GM21576 (cell line): ENCODE measurements at regions not wholly inside any gene's neighbourhood (a gene's known extent, or its start where the extent isn't known, plus 50 kb on each side); places are given as distances from the start of the nearest gene placed in this dataset.

Source experiments
- ATAC-seq: cut with Tn5 transposase; IDR thresholded peaks from one replicate; pipeline ENCODE4 v1.9.1; 2021; ENCODE audit warnings: mild to moderate bottlenecking, moderate library complexity; ENCODE audit not compliant: unreplicated experiment

DNA sequence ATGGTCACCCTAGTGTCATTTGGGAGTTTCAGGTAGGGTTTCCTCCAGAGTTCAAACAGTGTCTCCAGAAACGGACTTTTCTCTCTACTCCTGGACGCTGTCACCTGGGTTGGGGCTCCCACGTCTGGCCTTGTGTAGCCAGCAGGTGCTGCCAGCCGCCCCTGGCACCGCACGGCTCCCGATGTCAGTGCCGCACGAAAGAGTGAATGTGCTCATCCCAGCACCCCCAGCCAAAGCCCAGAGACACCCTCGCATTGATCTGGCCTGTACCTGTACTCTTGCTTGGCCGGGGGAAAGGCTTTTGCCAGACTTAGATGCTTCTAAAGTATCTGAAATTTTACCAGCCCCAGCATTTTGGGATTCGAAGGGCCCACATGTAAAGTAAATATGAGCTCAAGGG is 351.9 kb downstream of the C16orf95 start:
- ATAC-seq = no peak

DNA sequence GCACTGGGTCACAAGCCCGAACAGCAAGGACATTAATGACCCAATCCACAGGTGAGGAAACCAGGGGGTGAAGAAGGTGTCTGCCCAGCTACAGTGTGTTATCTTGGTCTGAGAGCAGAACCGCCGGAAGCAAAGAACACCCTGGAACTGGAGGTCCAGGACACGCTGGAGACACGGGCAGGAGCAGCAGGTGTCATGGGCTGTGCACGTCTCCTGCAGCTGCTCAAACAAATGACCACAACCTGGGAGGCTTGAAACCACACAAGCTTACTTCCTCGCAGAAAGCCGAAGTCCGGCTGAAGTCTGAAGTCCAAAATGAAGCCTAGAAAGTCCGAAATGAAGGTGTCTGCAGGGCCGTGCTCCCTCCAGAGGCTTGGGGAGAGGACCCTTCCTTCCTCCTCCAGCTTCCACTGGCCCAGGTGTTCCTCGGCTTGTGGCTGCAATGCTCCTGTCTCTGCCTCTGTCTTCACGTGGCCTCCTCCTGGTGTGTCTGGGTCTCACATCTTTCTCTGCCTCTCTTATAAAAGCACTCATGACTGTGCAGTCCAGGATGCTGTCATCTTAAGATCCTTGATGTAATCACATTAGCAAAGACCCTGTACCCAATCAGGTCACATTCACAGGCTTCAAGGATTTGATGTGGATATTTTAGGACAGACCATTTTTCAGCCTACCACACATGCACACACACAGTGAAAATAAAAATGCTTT is 351.2 kb downstream of the C16orf95 start:
- no peak for ATAC-seq

- no peak for ATAC-seq
Measured at GRCh38 chr16:86966777-86967176, 350.4 kb downstream of the C16orf95 start.

- ATAC-seq = no peak
Measured at GRCh38 chr16:86968866-86969265, 348.3 kb downstream of the C16orf95 start.

- ATAC-seq = no peak
Measured at GRCh38 chr16:86969716-86970115, 347.5 kb downstream of the C16orf95 start.

- ATAC-seq = no peak
Measured at GRCh38 chr16:86970279-86970678, 346.9 kb downstream of the C16orf95 start.

- ATAC-seq = no peak
Measured at GRCh38 chr16:86970726-86971125, 346.5 kb downstream of the C16orf95 start.

GRCh38 chr16:86971251-86971650 is 345.9 kb downstream of the C16orf95 start:
- no peak for ATAC-seq

DNA sequence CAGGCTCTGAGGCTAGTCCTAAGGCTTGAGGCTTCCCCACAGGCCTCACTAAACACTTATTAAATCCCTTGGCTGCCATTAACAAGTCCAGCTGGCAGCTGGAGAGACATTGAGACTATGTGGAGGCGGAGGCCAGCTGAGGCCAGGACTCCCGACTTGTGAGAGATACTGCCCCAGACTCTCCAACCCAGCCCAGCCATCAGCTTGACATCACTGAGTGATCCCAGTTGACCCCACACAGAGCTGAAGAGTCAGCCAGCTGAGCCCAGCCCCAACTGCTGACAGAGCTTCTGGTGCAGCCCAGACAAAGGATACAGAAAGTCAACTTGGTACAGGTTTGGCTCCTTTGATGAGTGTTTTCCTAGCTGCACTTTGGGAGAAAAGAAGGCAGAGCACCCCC is 343.1 kb downstream of the C16orf95 start:
- no peak for ATAC-seq

- no peak for ATAC-seq
Measured at GRCh38 chr16:86975445-86975844, 341.7 kb downstream of the C16orf95 start.

DNA sequence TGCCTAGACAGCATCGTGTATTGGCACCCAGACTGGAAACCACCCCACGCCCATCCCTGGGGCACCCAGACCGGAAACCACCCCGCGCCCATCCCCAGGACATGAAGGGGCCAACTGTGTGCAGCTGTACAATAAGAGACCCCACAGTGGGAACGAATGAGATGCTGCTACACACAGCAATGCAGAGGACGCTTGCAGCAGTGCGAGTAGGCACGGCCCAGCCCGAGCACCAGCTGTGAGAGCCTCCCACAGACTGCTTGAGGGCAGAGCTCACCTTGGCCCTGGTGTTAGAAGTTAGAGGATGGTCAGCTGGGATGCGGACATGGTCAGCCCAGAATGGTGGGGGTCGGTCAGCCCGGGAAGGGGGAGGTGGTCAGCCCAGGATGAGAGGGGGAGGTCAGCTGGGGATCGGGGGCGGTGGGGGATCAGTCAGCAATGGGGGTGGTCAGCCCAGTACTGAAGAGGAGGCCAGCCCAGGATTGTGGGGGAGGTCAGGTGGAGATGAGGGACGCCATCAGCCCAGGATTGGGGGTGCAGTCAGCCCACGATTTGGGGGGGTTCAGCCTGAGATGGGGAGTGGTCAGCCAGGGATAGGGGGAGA is 340.0 kb downstream of the C16orf95 start:
- ATAC-seq = no peak

GRCh38 chr16:86978445-86979030 is 338.7 kb downstream of the C16orf95 start:
- ATAC-seq = no peak

- no peak for ATAC-seq
Measured at GRCh38 chr16:86979061-86979460, 338.1 kb downstream of the C16orf95 start.

DNA sequence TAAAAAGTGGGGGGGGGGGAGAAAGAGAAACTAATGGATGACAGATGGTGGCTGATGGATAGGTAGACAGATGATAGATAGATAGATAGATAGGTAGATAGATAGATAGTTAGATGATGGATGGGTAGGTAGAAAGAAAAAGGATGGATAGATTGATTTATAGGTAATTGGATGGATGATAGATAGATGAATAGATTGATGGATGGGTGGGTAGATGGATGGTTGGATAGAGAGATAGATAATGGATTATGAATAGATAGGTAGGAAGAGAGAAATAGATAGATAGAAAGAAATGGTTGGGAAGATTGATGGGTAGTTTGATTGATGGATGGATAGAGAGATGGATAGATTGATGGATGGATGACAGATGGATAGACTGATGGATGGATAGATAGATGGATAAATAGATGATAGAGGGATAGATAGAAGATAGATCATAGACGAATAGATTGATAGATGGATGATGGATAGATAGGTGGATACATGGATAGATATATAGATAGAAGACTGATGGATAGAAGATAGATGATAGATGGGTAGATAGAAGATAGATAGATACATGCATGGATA is 337.1 kb downstream of the C16orf95 start:
- ATAC-seq = no peak

DNA sequence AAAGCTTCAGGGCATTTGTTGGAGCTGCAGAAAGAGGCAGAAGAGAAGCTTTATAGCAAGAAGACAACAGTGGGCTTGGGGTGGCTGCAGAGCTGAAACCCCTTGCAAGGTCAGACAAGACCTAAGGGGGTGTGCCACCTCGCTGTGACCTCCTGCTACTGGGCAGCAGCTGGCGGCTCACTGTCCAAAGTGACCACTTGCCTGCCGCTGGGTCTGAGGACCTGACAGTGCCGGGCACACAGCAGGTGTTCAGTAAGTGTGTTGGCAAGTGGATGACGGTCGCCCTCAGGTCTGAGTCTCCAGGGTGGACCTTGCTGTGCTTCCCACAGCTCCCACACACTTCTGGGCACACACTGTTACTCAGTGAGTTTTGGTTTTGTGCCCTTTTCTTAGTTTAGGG is 336.5 kb downstream of the C16orf95 start:
- no peak for ATAC-seq

DNA sequence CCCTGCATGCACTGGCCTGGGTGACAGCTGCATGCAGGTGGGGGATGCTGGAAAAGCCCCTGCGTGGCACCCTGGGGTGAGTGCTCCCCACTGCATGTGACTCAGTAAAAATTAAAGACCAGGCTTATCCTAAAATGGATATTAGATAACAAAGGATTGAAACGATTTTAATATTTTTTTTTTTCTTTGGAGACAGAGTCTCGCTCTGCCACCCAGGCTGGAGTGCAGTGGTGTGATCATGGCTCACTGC is 334.9 kb downstream of the C16orf95 start:
- ATAC-seq = no peak

DNA sequence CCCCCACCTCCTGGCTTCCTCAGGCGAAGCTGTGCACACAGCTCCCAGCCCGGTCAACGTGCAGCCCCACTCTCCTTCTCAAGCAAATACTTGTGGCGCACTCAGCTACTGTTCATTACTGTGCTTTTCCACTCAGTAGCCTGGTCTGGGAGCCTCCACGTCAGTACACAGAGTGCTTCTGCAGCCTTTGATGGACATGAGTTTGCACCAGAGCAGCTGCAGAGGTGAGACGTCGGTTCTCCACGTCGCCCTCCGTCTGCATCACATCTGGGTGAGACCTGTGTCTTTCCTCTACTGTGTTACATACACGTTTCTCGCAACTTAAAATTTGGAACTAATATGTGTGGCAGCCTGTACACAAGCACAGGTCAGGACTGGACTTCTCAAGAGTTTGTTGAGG is 334.3 kb downstream of the C16orf95 start:
- no peak for ATAC-seq

DNA sequence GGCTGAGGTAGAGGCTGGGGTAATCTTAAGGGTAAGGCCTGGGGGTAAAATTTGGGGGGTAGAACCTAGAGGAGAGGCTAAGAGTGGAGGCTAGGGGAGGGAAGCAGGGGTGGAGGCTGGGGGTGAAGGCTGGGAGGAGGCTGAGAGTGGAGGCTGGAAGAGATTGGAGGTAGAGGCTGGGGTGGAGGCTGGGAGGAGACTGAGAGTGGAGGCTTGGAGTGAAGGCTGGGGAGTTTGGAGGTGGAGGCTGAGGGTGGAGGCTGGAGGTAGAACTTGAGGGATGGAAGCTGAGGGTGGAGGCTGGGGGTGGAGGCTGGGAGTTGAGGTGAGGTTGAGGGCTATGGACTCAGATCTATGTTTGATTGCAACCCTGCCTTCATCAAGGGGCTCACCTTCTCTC is 333.6 kb downstream of the C16orf95 start:
- ATAC-seq = no peak

GRCh38 chr16:86984343-86984742 is 332.8 kb downstream of the C16orf95 start:
- ATAC-seq = no peak

DNA sequence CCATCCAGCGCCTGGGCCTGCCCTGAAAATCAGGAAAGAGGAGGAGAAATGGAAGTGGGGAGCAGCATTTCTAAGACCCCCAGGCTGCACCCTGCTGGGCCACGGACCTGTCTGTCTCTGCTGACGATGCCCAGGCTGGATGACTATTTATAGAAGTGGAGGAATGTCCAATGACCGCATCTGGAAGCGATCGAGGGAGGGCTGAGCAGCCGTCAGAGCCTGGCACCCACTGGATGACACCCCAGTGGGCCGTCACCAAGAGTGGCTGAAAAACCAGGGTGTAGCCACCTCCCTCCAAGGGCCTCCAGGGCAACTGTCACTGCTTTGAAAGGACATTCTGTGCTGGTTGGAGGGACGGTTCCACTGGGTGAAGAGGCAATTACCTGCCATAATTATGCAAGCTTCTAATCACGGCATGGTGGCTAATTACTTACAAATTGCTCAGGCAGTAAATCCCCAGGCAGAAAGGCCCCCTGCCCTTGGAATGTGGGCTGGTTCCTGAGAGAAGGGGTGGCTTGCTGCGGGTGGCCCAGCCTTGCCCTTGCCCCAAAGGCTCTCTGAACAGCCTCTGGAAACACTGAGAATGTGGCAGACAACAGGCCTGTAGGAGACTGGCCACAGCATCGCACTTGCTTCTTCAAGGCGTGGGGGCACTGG is 332.1 kb downstream of the C16orf95 start:
- ATAC-seq = no peak

- no peak for ATAC-seq
Measured at GRCh38 chr16:86985648-86986015, 331.6 kb downstream of the C16orf95 start.

- ATAC-seq = no peak
Measured at GRCh38 chr16:86986136-86986535, 331.1 kb downstream of the C16orf95 start.
